ENCODE measurements at regions not wholly inside any gene's neighbourhood (a gene's known extent, or its start where the extent isn't known, plus 50 kb on each side); places are given as distances from the start of the nearest gene placed in this dataset.

DNA sequence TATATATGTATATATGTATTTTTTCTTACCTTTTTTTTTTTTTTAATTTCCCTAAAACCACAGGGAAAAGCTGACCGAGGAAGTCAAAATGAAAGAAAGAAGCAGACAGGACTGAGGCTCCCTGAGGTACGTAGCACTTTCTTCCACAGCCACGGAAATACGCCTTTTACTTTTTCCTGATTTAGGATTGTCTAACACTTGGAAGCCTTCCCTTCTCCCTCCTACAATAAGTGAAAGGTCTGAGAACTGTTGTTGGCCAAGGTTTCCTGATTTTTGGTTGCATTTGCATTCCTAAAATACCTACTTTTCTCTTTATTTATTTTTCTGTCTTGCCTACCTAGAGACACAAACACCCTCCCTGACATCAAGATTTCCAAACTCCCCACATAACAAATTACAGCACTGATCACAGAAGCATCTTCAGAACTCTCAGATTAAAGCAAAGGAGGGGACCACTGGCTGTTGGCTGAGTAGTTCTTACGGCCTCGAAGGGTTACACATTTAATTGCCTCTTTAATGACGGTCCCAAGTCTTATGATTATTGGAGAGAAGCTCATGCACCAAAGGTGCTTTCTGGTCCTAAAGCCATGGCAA, 778.5 kb upstream of the FANCL start:
- no peak for DNase-seq (ENCODE audit: low read depth)
- TF ChIP-seq, protein P1, sequence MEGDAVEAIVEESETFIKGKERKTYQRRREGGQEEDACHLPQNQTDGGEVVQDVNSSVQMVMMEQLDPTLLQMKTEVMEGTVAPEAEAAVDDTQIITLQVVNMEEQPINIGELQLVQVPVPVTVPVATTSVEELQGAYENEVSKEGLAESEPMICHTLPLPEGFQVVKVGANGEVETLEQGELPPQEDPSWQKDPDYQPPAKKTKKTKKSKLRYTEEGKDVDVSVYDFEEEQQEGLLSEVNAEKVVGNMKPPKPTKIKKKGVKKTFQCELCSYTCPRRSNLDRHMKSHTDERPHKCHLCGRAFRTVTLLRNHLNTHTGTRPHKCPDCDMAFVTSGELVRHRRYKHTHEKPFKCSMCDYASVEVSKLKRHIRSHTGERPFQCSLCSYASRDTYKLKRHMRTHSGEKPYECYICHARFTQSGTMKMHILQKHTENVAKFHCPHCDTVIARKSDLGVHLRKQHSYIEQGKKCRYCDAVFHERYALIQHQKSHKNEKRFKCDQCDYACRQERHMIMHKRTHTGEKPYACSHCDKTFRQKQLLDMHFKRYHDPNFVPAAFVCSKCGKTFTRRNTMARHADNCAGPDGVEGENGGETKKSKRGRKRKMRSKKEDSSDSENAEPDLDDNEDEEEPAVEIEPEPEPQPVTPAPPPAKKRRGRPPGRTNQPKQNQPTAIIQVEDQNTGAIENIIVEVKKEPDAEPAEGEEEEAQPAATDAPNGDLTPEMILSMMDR (conservative IDR thresholded peaks at IDR 0.05; ENCODE audit: low read length), result no peak
- no peak overlapping the region for H3K4me3 ChIP-seq (ENCODE audit: low read length)

DNA sequence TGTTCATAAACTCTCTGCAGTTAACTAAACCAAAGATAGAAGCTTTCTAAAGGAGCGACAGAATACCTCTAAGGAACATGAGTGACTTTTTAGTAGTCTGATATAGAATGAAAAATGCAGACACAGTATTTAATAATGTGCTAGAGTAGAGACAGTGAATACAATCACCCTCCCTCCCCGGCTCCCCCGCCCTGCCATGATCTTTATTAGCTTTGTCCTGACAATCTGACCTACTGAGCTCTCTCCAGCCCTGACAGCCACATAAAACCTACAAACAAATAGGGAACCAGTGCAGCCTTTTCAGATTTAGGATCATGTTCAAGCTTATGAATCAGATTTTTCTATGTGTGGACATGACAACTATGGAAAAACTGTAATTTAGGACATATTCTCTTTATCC, 777.6 kb upstream of the FANCL start:
- TF ChIP-seq, protein P1 (conservative IDR thresholded peaks at IDR 0.05; ENCODE audit: low read length), result no peak
- no peak for DNase-seq (ENCODE audit: low read depth)
- no peak overlapping the region for H3K4me3 ChIP-seq (ENCODE audit: low read length)

DNA sequence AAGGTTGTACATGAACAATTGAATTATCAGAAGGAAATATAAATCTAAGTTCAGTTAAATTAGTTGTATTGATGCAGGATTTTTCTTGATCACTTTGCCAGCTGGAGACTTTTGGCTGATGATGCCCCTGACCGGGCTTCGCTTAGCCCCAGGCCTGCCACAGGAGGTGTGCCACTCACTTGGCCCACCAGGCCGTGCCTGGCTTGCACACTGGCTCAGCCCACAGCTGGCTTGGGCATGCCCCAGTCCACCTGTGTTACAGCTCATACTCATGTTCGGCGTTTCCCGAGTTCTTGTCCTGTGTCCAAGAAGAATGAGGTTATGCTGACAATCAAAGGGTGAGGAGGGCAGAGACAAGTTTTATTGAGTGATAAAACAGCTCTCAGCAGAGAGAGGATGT, 773.9 kb upstream of the FANCL start:
- TF ChIP-seq, protein P1 (conservative IDR thresholded peaks at IDR 0.05; ENCODE audit: low read length), result no peak
- no peak overlapping the region for H3K4me3 ChIP-seq (ENCODE audit: low read length)
- no peak for DNase-seq (ENCODE audit: low read depth)

DNA sequence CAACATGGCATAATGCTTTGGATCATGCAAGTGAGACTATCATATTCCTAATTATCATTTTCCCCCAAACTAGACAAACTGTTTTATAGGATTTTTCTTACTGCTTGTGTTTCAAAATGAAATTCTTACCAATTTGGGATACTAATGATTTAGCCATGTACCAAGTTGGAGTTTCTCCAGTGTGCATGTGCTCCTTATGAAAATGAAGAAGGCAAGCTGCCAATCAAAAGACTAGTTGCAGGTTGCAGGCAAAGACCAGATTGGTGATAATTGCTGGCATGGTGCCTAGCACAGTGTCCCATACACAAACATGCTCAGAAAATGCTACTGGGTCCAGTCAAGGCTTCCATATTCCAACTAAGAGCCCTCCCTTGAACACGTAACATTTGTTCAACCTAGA, 771.8 kb upstream of the FANCL start:
- no peak for DNase-seq (ENCODE audit: low read depth)
- TF ChIP-seq, protein P1 (conservative IDR thresholded peaks at IDR 0.05; ENCODE audit: low read length), result no peak
- no peak overlapping the region for H3K4me3 ChIP-seq (ENCODE audit: low read length)

DNA sequence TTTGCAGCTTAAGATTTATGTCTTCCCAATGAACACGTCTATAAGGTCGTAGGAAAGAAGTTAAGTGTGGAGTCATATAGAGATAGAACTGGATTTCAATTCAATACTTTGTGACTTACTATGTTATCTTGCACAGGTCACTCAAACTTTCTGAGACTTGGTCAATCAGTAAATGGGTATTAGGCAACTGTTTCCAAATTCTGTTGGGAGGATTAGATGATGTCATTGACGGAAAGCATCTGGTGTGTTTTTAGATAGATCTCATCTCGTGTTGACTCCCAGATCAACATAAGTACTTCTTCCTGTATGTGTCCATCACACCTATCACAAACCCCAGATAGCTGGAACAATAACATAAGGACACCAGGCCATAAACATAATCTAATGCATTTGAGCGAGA, 771.1 kb upstream of the FANCL start:
- H3K4me3 ChIP-seq (ENCODE audit: low read length), result no peak overlapping the region
- no peak for DNase-seq (ENCODE audit: low read depth)
- TF ChIP-seq, protein P1 (conservative IDR thresholded peaks at IDR 0.05; ENCODE audit: low read length), result no peak

DNA sequence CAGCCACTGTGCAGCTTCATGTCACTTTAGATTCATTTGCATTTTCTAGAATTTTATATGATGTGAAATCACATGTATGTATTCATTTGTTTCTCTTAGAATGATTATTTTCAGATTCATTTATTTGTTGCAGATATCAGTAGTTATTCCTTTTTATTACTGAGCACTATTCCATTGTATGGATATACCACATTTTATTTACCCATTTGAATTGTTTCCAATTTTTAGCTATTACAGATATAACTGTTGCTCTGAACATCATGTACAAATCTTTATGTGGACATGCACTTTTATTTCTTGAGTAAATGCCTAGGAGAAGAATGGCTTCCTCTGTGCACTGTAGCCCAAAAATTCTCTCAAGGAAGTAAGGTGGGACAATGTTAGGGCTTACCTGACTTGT, 767.8 kb upstream of the FANCL start:
- DNase-seq (ENCODE audit: low read depth), result no peak
- TF ChIP-seq, protein P1 (conservative IDR thresholded peaks at IDR 0.05; ENCODE audit: low read length), result no peak
- no peak overlapping the region for H3K4me3 ChIP-seq (ENCODE audit: low read length)

DNA sequence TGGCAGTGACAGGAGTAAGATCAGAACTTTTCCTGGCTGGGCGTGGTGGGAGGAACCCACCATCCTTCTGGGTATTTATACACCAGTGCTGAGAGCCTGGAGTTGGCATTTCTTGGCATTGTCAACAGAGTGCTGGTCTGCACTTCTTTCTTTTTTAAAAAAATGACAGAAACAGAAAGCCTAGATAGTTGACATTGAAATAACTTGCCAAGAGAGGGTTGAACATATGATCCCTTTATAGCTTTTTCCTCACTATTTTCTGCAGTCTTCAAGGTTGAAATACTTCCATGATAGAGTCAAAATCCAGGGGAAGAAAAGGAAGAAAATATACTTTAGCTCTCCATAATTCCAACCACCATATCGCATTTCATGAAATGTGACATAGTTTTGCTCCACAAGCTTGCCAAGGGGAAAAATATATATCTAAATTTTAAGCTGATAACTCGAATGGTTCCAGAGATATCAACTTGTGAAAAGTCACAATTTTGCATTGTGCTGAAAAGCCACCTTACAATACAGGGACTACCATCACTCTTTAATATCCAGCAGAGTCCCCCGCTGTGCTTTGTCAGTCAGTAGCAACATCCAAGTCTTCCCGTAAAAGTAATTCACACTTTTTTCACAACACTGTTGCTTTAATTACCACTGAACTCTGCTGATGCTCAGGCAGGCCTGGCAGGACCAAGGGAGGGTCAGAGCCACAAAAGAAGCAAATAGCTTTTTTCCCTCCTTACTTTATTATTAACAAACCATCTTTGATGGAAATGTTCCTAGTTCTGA, 764.9 kb upstream of the FANCL start:
- TF ChIP-seq, protein P1 (conservative IDR thresholded peaks at IDR 0.05; ENCODE audit: low read length), result no peak
- no peak for DNase-seq (ENCODE audit: low read depth)
- H3K4me3 ChIP-seq (ENCODE audit: low read length), result no peak overlapping the region
